Gastrocnemius medialis (tissue), 4 donors: ENCODE measurements at regions not wholly inside any gene's neighbourhood (a gene's known extent, or its start where the extent isn't known, plus 50 kb on each side); places are given as distances from the start of the nearest gene placed in this dataset.
"Not testable (repeated sequence)": the region's sequence is repeated elsewhere in the genome, so short reads cannot be mapped to it uniquely, and the experiment has no call there.

Source experiments
- ATAC-seq, 2 donors: fragments of 150-250 bp; one replicate each; pipeline ENCODE4 v1.9.1; 2016
- DNase-seq, 2 donors: peaks; one replicate each; pipeline ENCODE4 v3.0.0-alpha.2; 2019
- H3K27ac ChIP-seq, 4 donors: fragments of 200-600 bp; sonication (generic); 1 replicate in 1 of 4; 2 replicates in 3 of 4; pipeline ENCODE4 v1.5.1; 2016 to 2018; ENCODE audit warnings: mild to moderate bottlenecking in 2 of 4, moderate library complexity in 1 of 4
- H3K27me3 ChIP-seq, 3 donors: fragments of 200-600 bp; sonication (generic) in 2 of 3; 1 replicate in 1 of 3; 2 replicates in 2 of 3; pipeline versions ENCODE4 v1.5.1 to v1.6.0; 2016 to 2019; ENCODE audit warnings: mild to moderate bottlenecking in 1 of 3, moderate library complexity in 1 of 3
- H3K36me3 ChIP-seq, 2 donors: fragments of 200-600 bp; sonication (generic) in 1 of 2; one replicate each; pipeline ENCODE4 v1.5.1; 2017 to 2018
- H3K4me1 ChIP-seq, 2 donors: fragments of 200-600 bp; sonication (generic) in 1 of 2; one replicate each; pipeline ENCODE4 v1.5.1; 2016 to 2017; ENCODE audit warnings: mild to moderate bottlenecking in 2 of 2
- H3K4me3 ChIP-seq, 4 donors: fragments of 200-600 bp; sonication (generic) in 3 of 4; 1 replicate in 1 of 4; 2 replicates in 3 of 4; pipeline ENCODE4 v1.5.1; 2016 to 2019; ENCODE audit warnings: mild to moderate bottlenecking in 2 of 4
- H3K9me3 ChIP-seq, 3 donors: fragments of 200-600 bp; sonication (generic) in 2 of 3; 1 replicate in 1 of 3; 2 replicates in 2 of 3; pipeline ENCODE4 v1.5.1; 2016 to 2019
- CTCF ChIP-seq, 5 experiments: fragments of 450-650 bp in 3 of 5; fragments of 200-600 bp in 2 of 5; sonication (generic) in 2 of 5; IDR thresholded peaks in 4 of 5; conservative IDR thresholded peaks in 1 of 5; 1 replicate in 4 of 5; 2 replicates in 1 of 5; pipeline ENCODE4 v1.5.1; 2016 to 2019; ENCODE audit warnings: antibody characterized with exemption in 5 of 5, mild to moderate bottlenecking in 3 of 5, moderate library complexity in 3 of 5
- POLR2A ChIP-seq, 2 donors: fragments of 450-650 bp; IDR thresholded peaks; one replicate each; pipeline ENCODE4 v1.6.1; 2017; ENCODE audit warnings: antibody characterized with exemption in 2 of 2, mild to moderate bottlenecking in 2 of 2, moderate library complexity in 2 of 2
- in situ Hi-C, 4 donors: fragments of 200-750 bp; cut with MboI; loops; one replicate each; pipeline versions ENCODE4 v1.15.0 to v1.8.0; 2017; ENCODE audit warnings: low sequenced_read_pairs in 4 of 4
- intact Hi-C: fragments of 100-400 bp; cut with DNase I; formaldehyde crosslinking; loops from one replicate; pipeline ENCODE4 v1.15.1; 2023; ENCODE audit warnings: low total_unique reads

DNA sequence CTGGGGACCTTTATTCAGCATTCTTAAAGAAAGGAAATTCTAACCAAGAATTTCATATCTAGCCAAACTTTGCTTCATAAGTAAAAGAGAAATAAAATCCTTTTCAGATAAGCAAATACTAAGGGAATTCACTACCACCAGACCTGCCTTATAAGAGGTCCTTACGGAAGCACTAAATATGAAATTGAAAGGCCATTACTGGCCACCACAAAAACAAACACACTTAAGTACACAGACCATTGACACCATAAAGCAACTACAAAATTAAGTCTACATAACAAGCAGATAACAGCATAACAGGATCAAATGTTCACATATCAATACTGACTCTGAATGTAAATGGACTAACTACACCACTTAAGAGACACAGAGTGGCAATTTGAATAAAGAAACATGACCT is 361.4 kb upstream of the POU5F2 start:
- H3K36me3 ChIP-seq: no peaks in the 10 kb centered on the region
- intact Hi-C loops (no loop called here), in situ Hi-C loops (loop anchor here in 1 of 4 donors (25.0 kb wide), 1 partner anchor 491 kb away; no protein-coding TSS in a partner anchor)
- H3K4me3 ChIP-seq: no peak overlapping the region
- H3K4me1 ChIP-seq: no peaks in the 10 kb centered on the region
- H3K9me3 ChIP-seq: no peaks in the 10 kb centered on the region
- TF ChIP-seq POLR2A (IDR thresholded peaks at IDR 0.05) (no peak), CTCF (IDR thresholded peaks at IDR 0.05 in 4 of 5, conservative IDR thresholded peaks at IDR 0.05 in 1 of 5) (no peak)
- H3K27ac ChIP-seq: no peak overlapping the region
- H3K27me3 ChIP-seq: no peaks in the 10 kb centered on the region
- ATAC-seq (no peak), DNase-seq (no peak)

DNA sequence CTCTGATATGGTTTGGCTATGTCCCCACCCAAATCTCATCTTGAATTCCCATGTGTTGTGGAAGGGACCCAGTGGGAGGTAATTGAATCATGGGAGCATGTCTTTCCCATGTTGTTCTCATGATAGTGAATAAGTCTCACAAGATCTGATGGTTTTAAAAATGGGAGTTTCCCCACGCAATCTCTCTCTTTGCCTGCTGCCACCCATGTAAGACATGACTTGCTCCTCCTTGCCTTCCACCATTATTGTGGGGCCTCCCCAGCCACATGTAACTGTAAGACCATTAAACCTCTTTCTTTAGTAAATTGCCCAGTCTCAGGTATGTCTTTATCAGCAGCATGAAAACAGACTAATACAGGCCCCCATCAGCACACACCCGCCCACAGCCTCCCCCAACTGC is 356.0 kb upstream of the POU5F2 start:
- H3K9me3 ChIP-seq, H3K27me3 ChIP-seq, DNase-seq, H3K27ac ChIP-seq, H3K4me1 ChIP-seq, ATAC-seq, intact Hi-C loops, H3K4me3 ChIP-seq, in situ Hi-C loops, H3K36me3 ChIP-seq: not testable (repeated sequence)

DNA sequence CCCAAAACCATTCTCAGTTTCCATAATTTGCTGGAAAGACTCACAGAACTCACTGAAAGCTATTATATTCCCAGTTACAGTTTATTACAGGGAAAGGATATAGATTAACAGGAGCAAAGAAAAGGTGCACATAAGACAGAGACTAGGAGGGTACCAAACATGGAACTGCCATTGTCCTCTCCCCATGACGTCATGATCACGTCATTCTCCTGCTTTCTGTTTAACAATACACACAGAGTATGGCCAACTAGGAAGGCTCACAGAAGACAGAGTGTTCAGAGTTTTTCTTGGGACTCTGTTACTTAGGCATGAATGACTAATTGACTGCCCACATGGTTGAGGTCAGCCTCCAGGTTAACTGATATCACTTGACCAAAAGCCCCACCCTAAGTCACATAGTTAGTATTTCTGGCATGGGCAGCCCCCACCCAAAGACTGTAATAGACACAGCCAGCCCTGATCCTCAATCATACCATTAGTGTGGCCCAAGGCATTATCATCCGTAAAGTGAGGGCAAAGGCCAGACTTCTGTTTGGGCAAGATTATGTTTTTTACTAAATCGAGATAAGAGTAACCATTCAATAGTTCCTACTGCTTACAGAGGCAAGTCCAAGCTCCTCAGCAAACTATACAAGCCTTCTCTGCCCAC is 353.5 kb upstream of the POU5F2 start:
- Histone ChIP-seq H3K27ac (no peak overlapping the region), H3K4me3 (no peak overlapping the region), H3K36me3 (no peaks in the 10 kb centered on the region), H3K4me1 (no peaks in the 10 kb centered on the region), H3K9me3 (no peaks in the 10 kb centered on the region), H3K27me3 (no peaks in the 10 kb centered on the region)
- TF ChIP-seq POLR2A (IDR thresholded peaks at IDR 0.05) (no peak), CTCF (IDR thresholded peaks at IDR 0.05 in 4 of 5, conservative IDR thresholded peaks at IDR 0.05 in 1 of 5) (no peak)
- DNase-seq: no peak
- no peak for ATAC-seq
- intact Hi-C loops (no loop called here), in situ Hi-C loops (no loop called here)

GRCh38 chr5:94093300-94093699 is 351.9 kb upstream of the POU5F2 start:
- ATAC-seq (no peak), DNase-seq (no peak)
- Histone ChIP-seq H3K4me1 (no peaks in the 10 kb centered on the region), H3K4me3 (no peak overlapping the region), H3K9me3 (no peaks in the 10 kb centered on the region), H3K27ac (no peak overlapping the region), H3K36me3 (no peaks in the 10 kb centered on the region), H3K27me3 (no peaks in the 10 kb centered on the region)
- in situ Hi-C loops (no loop called here), intact Hi-C loops (no loop called here)
- TF ChIP-seq CTCF (IDR thresholded peaks at IDR 0.05 in 4 of 5, conservative IDR thresholded peaks at IDR 0.05 in 1 of 5) (no peak), POLR2A (IDR thresholded peaks at IDR 0.05) (no peak)

DNA sequence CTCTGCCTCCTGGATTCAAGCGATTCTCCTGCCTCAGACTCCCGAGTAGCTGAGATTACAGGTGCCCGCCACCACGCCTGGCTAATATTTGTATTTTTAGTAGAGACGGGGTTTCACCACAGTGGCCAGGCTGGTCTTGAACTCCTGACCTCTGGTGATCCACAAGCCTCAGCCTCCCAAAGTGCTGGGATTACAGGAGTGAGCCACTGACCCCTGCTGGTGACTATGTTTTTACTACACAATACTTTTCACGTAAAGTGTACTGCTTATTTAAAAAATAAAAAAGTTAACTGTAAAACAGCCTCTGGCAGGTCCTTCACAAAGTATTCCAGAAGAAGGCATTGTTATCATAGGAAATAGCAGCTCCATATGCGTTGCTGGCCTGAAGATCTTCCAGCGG is 345.2 kb upstream of the POU5F2 start:
- intact Hi-C loops, H3K9me3 ChIP-seq, H3K27ac ChIP-seq, ATAC-seq, H3K4me3 ChIP-seq, H3K27me3 ChIP-seq, H3K36me3 ChIP-seq, H3K4me1 ChIP-seq, in situ Hi-C loops, DNase-seq: not testable (repeated sequence)

- in situ Hi-C loops (no loop called here), intact Hi-C loops (no loop called here)
- Histone ChIP-seq H3K27me3 (no peaks in the 10 kb centered on the region), H3K36me3 (no peaks in the 10 kb centered on the region), H3K27ac (no peak overlapping the region), H3K4me3 (no peak overlapping the region), H3K9me3 (no peaks in the 10 kb centered on the region), H3K4me1 (peaks cover 0 to 9% of the 10 kb centered on the region in 2 donors)
- TF ChIP-seq CTCF (IDR thresholded peaks at IDR 0.05 in 4 of 5, conservative IDR thresholded peaks at IDR 0.05 in 1 of 5): no peak
- no peak for TF ChIP-seq POLR2A (IDR thresholded peaks at IDR 0.05)
- DNase-seq: no peak
- no peak for ATAC-seq
These were observed 344.8 kb upstream of the POU5F2 start for GRCh38 chr5:94086194-94086593.
